H1 (cell line): ENCODE measurements at regions not wholly inside any gene's neighbourhood (a gene's known extent, or its start where the extent isn't known, plus 50 kb on each side); places are given as distances from the start of the nearest gene placed in this dataset.

Source experiments
- CBX5 ChIP-seq: fragments of 300-800, 300-1000 bp; sonication (generic); IDR thresholded peaks from 2 replicates; pipeline ENCODE4 v1.7.1; 2016; ENCODE audit warnings: antibody characterized with exemption, low read length, low read depth
- CREB1 ChIP-seq: IDR thresholded peaks from 2 replicates; pipeline ENCODE4 v1.6.1; 2012; ENCODE audit warnings: inconsistent platforms
- POU5F1 ChIP-seq: IDR thresholded peaks from 2 replicates; pipeline ENCODE4 v1.6.1; 2011; ENCODE audit warnings: low read depth, mild to moderate bottlenecking, low read length, moderate library complexity
- RBBP5 ChIP-seq: IDR thresholded peaks from 2 replicates; pipeline ENCODE4 v1.7.1; 2012; ENCODE audit warnings: low read depth, mild to moderate bottlenecking, inconsistent platforms, low read length, moderate library complexity, borderline replicate concordance
- SIRT6 ChIP-seq: IDR thresholded peaks from one replicate; pipeline ENCODE4 v1.7.1; 2012; ENCODE audit warnings: low read length, inconsistent platforms

- no peak for TF ChIP-seq RBBP5
- TF ChIP-seq SIRT6 = no peak
- TF ChIP-seq POU5F1 = no peak
- no peak for TF ChIP-seq CREB1
- no peak for TF ChIP-seq CBX5
- TF ChIP-seq, all 59 proteins: peak for 0
These were observed 473.0 kb upstream of the CITED2 start (continued) for GRCh38 chr6:139847457-139847813.
